Epidermal melanocyte (primary cell): ENCODE measurements at regions not wholly inside any gene's neighbourhood (a gene's known extent, or its start where the extent isn't known, plus 50 kb on each side); places are given as distances from the start of the nearest gene placed in this dataset.

Experiments
- DNase-seq: peaks from one replicate; pipeline ENCODE4 v3.0.0; 2011; ENCODE audit warnings: low spot score; ENCODE audit not compliant: insufficient read length

DNA sequence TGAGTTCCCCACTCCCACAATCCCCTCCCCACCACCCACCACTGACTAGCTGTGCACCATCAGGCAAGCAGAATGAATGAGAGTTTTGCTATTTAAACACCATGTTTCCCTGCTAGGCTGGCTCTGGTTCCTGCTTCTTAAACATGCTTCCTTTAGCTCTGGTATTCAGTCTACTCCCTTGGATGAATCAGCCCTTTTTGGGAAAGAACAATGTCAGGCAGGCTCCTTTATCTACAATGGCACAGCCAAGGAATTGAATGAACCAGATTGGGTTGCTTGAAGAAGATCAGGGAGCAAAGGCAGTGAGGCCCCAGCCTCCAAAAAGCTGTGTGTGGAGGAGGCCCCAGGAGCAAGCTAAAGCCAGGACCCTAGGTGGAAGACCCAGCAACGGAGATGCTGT lies 92.9 kb upstream of the ISX start:
- no peak for DNase-seq

DNA sequence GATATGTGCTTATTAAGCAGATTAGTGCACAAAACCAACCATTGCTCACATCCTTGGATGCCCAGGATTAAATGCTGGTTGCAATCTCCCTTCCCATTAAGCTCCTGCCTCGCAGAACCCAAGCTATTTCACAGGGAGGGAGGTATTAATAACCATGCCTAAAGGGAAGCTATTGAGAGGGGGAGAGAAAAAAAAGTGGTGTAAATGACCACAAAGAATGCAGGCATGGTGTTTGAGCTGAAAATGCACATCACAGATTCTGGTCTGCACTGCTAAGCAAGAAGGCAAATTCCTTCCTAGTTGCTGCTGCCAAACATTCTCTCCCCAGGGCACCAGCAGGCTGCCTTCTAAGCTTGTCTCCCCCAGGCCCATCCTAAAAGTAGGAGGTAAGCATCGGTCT lies 92.0 kb upstream of the ISX start:
- no peak for DNase-seq

DNA sequence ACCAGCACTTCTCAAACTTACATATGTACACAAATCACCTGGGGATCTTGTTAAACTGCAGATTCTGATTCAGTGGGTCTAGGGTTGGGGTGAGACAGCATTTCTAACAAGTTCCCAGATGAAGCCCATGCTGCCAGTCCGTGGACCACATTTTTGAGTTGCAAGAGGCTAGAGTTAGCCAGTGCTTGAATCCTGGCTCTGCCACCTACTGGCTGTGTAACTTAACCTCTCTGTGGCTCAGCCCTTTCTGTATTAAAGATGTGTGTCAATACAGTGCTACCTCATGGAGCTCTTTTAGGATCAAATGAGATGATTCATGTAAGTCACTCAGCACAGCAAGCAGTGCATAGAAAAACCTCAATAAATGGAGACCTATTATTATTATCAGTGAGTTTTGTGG lies 90.2 kb upstream of the ISX start:
- no peak for DNase-seq

DNA sequence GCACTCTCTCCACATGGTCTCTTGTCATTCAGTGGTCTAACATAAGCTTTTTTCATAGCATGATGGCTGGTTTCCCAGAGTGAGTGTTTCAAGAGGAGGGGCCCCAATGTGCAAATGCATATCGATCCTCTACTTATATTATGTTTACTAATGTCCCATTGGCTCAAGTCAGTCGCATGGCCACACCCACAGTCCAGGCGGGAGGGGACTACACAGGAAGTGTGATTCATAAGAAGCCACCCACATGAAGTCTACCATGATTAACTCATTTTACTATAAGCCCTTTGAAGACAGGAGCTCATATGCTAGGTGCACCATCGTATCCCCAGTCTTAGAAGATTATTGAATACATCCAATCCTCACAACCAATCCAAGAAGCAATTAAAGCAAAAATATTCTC lies 89.5 kb upstream of the ISX start:
- DNase-seq = no peak

DNA sequence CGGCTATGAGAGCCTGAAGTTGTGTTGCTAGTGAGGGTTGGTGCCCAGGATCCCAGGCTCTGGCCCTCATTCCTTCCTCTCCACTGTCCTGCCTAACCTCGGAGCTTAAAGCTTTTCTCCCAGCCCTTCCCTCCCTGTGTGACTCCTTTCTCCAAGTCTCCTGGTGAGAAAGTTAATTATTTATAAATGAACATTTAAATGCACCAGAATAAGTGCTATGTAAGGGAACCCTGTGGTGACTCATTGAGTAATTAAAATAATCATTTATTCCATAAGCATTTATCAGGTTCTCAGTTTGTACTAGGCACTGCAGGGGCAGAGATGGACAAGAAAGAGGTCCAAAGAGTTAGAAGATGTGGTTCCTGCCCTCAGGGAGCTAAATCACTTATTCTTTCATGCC lies 89.1 kb upstream of the ISX start:
- DNase-seq = no peak

DNA sequence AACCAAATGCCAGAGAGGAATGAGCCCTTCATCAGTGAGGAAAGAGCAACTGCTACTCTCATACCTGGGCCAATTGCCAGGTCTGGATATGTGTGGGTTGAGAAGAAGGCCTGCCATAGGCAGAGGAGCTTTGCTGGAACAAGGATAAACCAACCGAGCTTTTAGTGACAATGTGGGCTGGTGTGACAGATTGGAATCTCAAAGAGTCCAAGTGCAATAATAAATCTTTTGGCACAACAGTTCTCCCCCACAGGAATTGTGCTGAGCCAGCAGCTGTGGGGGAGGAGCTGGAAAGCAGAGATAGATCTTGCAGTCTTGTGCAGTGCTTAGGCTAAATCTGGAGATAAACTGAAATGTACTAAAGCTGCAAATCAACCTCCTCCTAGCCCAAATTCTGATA lies 79.4 kb upstream of the ISX start:
- no peak for DNase-seq

DNA sequence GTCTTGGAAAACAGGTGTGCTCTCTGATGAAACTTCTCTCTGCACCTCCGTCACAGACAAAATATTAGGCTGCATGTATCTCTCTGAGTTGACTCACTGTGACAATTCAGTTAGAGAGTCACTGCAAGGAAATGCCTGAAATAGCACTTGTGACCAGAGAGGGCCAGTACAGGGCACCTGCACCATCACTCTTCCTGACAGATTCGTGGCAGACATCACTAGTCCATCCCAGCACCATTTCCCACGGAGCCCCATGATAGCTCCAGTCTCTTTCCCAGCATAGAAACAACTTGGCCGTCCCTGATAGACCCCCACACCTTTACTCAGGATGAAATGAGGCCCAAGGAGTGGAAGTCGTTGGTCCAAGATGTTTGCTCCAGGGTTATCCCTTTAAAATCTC lies 73.3 kb upstream of the ISX start:
- no peak for DNase-seq

DNA sequence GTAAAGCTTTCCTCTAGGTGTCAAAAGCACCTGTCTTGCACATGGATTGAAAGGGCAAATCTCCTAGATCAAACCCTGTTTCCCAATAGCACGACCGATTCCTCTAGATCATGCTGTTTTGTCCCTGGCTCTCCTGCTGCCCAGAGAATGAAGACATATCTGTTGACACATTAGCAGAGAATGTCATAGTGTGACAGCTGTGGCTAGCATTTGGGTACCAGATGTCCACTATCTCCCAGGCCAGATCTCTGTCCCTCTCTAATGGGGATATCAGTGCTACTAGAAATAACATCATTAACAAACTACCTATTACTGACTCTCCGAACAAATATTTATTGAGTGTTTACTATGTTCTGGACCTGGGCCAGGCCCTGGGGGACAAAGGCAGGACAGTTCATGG lies 72.4 kb upstream of the ISX start:
- no peak for DNase-seq

DNA sequence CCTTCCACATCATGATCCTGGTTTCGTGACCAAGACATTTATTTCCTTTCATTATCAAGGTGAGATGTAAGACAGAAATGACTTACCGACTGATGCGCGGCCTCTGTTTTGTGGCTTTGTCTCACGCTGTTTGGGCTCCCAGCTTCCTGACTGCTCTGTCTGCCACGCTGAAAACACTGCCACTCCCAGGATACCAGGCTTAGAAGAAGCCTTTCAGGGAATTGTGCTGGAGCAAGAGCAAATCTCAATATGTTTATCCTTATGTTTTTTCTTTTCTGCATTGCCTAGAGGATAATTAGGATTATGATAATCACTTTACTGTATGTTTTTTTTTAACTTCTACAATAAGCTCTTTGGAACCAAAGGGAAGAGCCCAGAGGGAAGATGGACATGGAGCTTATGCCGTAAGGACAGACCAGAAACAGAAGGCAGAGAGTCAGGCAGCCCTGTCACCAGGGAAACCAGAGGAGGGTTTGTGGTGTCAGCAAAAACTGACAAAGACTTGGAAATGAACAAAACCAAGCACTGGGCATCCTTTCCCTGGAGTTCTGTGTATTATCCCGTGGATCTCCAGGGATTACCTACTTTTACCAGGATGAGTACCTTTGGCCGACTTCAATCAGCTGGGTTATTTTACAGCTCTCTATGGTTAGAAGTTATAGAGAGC lies 68.2 kb upstream of the ISX start:
- DNase-seq = no peak

DNA sequence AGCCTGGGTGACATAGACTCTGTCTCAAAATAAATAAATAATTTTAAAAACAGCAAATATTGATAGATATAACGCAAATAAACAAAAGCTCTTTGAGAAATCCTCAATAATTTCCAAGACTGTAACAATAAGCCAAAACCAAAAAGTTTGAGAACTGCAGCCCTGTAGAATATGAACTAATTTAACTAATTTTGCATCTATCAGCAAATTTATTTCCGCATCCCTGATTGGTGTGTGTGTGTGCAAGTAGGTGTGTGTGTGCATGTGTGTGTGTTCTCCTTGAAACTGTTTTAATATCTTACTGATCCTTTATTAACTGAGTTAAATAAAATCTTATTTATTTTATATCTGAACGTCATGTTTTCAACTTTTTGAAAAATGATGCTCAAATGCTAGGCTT lies 67.0 kb upstream of the ISX start:
- no peak for DNase-seq

DNA sequence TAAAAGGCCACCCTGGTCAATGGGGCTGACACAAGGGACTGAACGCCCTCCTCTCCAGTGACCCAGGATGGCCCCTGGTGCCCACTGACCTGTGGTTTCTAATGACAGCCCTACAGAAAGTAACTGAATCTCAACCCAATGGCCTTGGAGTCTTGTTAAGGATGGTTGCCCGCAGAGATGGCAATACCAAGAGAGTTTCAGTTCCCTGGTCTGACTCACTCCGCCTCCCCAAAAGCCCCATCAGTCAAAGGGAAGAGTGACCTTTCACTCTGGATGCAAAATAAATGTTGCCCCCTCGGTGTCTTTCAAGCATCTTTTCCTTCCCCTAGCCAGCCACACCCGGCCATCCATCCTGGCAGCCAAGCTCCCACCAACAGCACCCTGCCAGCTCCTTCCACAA lies 57.7 kb upstream of the ISX start:
- no peak for DNase-seq

DNA sequence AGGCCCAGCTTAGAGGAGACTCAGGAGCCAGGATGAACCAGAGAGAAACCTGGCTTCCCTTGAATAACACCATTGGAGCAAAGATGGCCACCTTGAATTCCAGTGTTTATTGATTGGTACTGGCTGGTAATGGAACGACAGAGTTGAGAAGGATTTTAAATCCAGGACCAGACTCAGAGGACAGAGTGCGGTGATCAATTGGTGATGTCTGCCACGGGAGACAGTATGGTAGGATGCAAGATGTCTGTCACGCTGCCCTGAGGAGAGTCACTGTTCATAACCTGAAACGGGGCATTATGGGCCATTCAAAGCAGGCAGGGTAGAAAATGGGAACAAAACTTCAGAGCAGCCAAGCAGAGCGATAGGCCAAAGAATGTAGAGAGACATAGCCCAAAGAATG lies 55.4 kb upstream of the ISX start:
- no peak for DNase-seq

DNA sequence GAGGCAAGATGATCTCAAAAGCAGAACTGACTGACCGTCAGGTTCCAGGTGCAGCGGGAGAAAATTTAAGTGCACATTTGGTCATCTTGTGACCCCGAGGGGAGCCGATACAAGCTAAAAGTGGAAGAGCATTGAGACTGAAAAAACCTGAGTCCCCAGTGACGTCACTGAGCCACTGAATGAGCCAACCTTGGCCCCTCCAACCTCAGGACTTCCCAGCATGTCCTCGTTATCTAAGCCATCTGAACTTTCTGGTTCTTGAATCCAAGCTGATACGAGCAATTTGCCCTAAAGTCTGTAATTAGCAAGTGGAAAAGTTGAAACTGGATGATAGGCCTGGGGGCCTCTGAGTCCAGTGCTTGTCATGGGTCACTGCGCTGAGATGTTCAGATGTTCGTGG lies 51.1 kb upstream of the ISX start:
- DNase-seq = no peak
